ENCODE measurements at regions not wholly inside any gene's neighbourhood (a gene's known extent, or its start where the extent isn't known, plus 50 kb on each side); places are given as distances from the start of the nearest gene placed in this dataset.

DNA sequence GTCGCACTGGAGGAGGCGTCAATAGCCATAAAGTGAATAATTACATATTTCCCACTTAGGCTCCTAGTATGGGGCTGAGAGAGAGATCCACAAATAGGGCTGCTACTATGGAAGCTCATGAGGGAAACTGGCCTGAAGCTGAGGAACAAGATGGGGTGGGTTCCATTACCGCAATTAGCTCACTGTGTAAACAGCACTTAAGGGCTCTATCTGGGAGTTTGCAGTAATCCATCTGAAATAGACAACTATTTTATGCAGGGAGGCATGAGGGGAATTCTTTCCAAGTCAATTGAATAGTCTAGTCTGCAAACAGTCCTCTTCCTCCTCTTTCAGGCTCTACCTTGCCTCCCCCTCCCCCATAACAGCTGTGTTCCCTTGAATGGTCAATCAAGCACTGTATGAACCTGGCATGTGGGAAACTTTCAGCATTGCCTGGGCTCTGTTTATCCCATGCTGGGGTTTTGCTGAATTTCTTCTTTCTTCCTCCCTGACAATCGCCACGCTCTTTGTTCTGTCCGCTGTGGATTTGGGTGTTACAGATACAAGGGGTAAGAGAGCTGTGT lies 56.1 kb upstream of the MAF start:
- TF ChIP-seq CTCF (conservative IDR thresholded peaks at IDR 0.05; ENCODE audit: low read depth, low read length) (no peak), EZH2 (IDR thresholded peaks at IDR 0.05; ENCODE audit: borderline replicate concordance, low read depth, low read length, poor library complexity, severe bottlenecking) (no peak)
